H4 (cell line): ENCODE measurements at regions not wholly inside any gene's neighbourhood (a gene's known extent, or its start where the extent isn't known, plus 50 kb on each side); places are given as distances from the start of the nearest gene placed in this dataset.

ENCODE experiments used
- DNase-seq: peaks from one replicate; pipeline ENCODE4 v3.0.0-alpha.2; 2015; ENCODE audit warnings: low spot score

DNA sequence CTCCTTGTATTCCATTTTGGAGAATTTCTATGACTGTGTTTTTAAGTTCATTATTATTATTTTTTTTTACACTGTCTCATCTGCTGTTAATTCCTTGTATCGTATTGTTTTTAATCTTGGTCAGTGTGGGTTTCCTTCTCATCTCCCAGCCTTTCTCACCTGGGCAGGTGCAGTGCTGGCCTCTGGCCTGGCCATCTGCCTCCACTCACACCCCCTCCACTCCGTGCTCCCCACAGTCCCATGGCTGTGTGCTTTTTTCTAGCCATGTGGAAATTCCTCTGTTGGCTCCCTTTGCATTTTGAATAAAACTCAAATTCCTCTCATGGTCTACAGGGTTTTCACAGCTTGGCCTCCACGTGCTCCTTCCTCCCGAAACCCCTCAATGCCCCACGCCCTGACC is 50.3 kb upstream of the LINC01488 start:
- no peak for DNase-seq
